T-cell (primary cell): ENCODE measurements at regions not wholly inside any gene's neighbourhood (a gene's known extent, or its start where the extent isn't known, plus 50 kb on each side); places are given as distances from the start of the nearest gene placed in this dataset.

Experiments
- ATAC-seq, 4 experiments: fragments of 200-7000 bp in 3 of 4; fragments of 150-1000 bp in 1 of 4; cut with Tn5 transposase; replicated peaks in 1 of 4; 1 replicate in 3 of 4; 2 replicates in 1 of 4; pipeline ENCODE4 v1.10.0; 2021; ENCODE audit warnings: moderate library complexity in 3 of 4, mild to moderate bottlenecking in 2 of 4, moderate number of reproducible peaks in 1 of 4
- CTCF ChIA-PET, 2 donors: fragments of 300-600 bp; sonication (Branson Sonifier 250); formaldehyde crosslinking; loops; one replicate each; lab custom pipeline; 2022; ENCODE audit warnings: antibody characterized with exemption in 2 of 2; lab: Charles Lee
- POLR2A ChIA-PET, 2 donors: fragments of 300-600 bp; sonication (Branson Sonifier 250); formaldehyde crosslinking; loops; one replicate each; lab custom pipeline; 2022; ENCODE audit warnings: antibody characterized with exemption in 2 of 2; lab: Charles Lee
- DNase-seq, 35 experiments: peaks; one replicate each; pipeline versions ENCODE4 v3.0.0 to v3.0.0-alpha.2; 2013 to 2023
- H3K27ac ChIP-seq: one replicate; pipeline ENCODE4 v1.5.1; 2013; ENCODE audit warnings: low read length
- H3K27me3 ChIP-seq, 2 experiments: replicated peaks in 1 of 2; 1 replicate in 1 of 2; 2 replicates in 1 of 2; pipeline versions ENCODE4 v1.6.1 to v1.7.0; 2013; ENCODE audit warnings: low read length in 1 of 2, mixed read lengths in 1 of 2; ENCODE audit not compliant: control insufficient read depth in 2 of 2, insufficient read depth in 2 of 2; ENCODE audit errors: extremely low read depth in 1 of 2
- H3K36me3 ChIP-seq, 2 donors: 1 replicate in 1 of 2; 2 replicates in 1 of 2; pipeline versions ENCODE4 v1.6.1 to v1.7.0; 2013; ENCODE audit warnings: low read length in 1 of 2; ENCODE audit not compliant: control insufficient read depth in 2 of 2, insufficient read depth in 1 of 2; ENCODE audit errors: extremely low read depth in 1 of 2
- H3K4me1 ChIP-seq, 2 experiments: 1 replicate in 1 of 2; 2 replicates in 1 of 2; pipeline versions ENCODE4 v1.6.1 to v1.7.0; 2013; ENCODE audit warnings: low read length in 2 of 2, mixed read lengths in 1 of 2; ENCODE audit not compliant: insufficient read depth in 2 of 2, control insufficient read depth in 1 of 2; ENCODE audit errors: extremely low read depth in 1 of 2
- H3K4me3 ChIP-seq, 2 donors: 1 replicate in 1 of 2; 2 replicates in 1 of 2; pipeline versions ENCODE4 v1.5.1 to v1.7.0; 2013; ENCODE audit warnings: mild to moderate bottlenecking in 2 of 2, low read length in 1 of 2, moderate library complexity in 1 of 2; ENCODE audit not compliant: control insufficient read depth in 1 of 2; ENCODE audit errors: extremely low read depth in 1 of 2
- H3K9me3 ChIP-seq: 2 replicates; pipeline ENCODE4 v1.7.0; 2013
- H3K27ac Mint-ChIP-seq, 2 donors: one replicate each; pipeline ENCODE4 v1.8.0; 2020 to 2021; ENCODE audit warnings: mild to moderate bottlenecking in 2 of 2, mixed read lengths in 2 of 2
- H3K27me3 Mint-ChIP-seq, 2 donors: one replicate each; pipeline ENCODE4 v1.8.0; 2021 to 2022; ENCODE audit warnings: mixed read lengths in 2 of 2
- H3K36me3 Mint-ChIP-seq: one replicate; pipeline ENCODE4 v1.8.0; 2021; ENCODE audit warnings: mixed read lengths
- H3K4me1 Mint-ChIP-seq, 3 donors: one replicate each; pipeline ENCODE4 v1.8.0; 2020 to 2022; ENCODE audit warnings: mixed read lengths in 3 of 3, mild to moderate bottlenecking in 1 of 3
- H3K4me3 Mint-ChIP-seq, 3 donors: one replicate each; pipeline ENCODE4 v1.8.0; 2020 to 2022; ENCODE audit warnings: mild to moderate bottlenecking in 3 of 3, mixed read lengths in 3 of 3, moderate library complexity in 3 of 3
- H3K9me3 Mint-ChIP-seq, 3 donors: one replicate each; pipeline ENCODE4 v1.8.0; 2020 to 2022; ENCODE audit warnings: mixed read lengths in 3 of 3
- WGBS: methylation state at CpG from one replicate; pipeline ENCODE4 v1.1.5; 2013; ENCODE audit warnings: missing lambda C conversion rate; ENCODE audit not compliant: insufficient coverage; 5-methylcytosine and 5-hydroxymethylcytosine counted together

DNA sequence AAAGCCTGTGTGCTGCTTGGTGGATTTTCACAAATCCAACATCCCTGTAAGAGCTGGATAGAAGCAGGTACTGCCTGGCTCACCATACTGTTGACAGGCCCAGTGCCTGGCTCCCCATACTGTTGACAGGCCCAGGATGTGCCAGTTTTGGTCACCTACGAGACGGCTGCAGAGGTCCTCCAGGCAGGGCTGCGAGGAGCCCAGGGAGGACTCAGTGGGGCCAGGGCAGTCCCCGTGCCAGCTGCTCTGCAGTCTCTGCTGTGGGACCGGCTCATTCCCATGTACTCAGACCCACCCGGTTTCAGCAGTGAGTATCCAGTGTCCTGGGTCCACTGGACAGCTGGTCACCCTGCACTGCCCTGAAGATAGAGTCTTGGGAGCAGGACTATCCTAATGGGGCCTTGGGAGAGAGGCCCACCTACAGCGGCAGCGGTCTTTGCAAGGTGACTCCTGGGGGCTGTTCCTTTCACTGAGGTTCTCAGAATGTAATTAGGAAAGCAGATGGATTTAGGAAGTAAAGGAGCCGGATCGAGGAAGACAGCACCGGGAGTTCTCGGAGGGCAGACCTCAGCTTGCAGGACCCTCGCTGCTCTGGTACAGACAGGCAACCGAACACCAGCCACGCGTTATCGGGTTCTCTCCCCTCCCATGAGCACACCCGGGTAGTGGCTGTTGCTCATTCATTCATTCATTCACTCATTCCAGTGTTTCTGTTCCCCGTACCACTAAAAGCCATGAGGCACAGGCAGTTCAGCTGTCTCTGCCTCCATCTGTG is 106.1 kb downstream of the CTTN start:
- no peaks in the 10 kb centered on the region for H3K36me3 Mint-ChIP-seq
- peak in 1 of 35 experiments; percentile 2 for DNase-seq
- POLR2A ChIA-PET = no interaction called here
- H3K27ac Mint-ChIP-seq = no peak overlapping the region
- no peak for ATAC-seq
- Histone ChIP-seq H3K4me1 (no peaks in the 10 kb centered on the region), H3K36me3 (no peaks in the 10 kb centered on the region), H3K4me3 (no peak overlapping the region), H3K27me3 (peaks cover 0 to 39% of the 10 kb centered on the region in 2 experiments), H3K9me3 (no peaks in the 10 kb centered on the region), H3K27ac (no peak overlapping the region)
- CTCF ChIA-PET = no interaction called here
- H3K4me3 Mint-ChIP-seq = no peak overlapping the region
- WGBS = 91% methylated on average over 19 of the region's 19 CpGs
- H3K9me3 Mint-ChIP-seq = no peaks in the 10 kb centered on the region
- H3K27me3 Mint-ChIP-seq = peaks cover 0 to 1% of the 10 kb centered on the region in 2 donors
- H3K4me1 Mint-ChIP-seq = no peaks in the 10 kb centered on the region

DNA sequence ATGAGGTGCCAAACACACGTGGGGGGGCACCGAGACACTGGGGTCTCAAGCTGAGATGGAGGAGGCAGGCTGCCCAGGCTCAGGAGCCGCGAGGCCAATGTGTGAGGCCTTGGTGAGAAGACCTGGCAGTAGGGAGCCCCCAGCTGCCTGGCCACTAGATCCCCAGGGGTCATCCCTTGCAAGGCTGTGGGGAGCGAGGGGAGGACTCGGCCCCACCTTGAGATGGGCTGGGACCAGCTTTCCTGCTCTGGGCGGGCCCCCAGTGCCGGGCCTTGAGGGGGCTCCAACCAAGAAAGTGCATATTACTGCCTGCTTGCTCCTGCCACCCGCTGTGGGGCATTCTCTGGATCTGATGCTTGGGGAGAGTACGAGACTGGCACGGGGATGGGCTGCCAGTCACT is 107.0 kb downstream of the CTTN start:
- H3K36me3 ChIP-seq = no peaks in the 10 kb centered on the region
- no peaks in the 10 kb centered on the region for H3K9me3 Mint-ChIP-seq
- H3K27me3 Mint-ChIP-seq = peaks cover 0 to 1% of the 10 kb centered on the region in 2 donors
- H3K4me3 ChIP-seq = no peak overlapping the region
- ATAC-seq (no peak), DNase-seq (no peak)
- no peaks in the 10 kb centered on the region for H3K9me3 ChIP-seq
- no peaks in the 10 kb centered on the region for H3K4me1 ChIP-seq
- WGBS = 61% methylated on average over 8 of the region's 11 CpGs
- peaks cover 0 to 45% of the 10 kb centered on the region in 2 experiments for H3K27me3 ChIP-seq
- no peaks in the 10 kb centered on the region for H3K36me3 Mint-ChIP-seq
- ChIA-PET POLR2A (no interaction called here), CTCF (no interaction called here)
- H3K4me1 Mint-ChIP-seq = no peaks in the 10 kb centered on the region
- H3K4me3 Mint-ChIP-seq = no peak overlapping the region
- no peak overlapping the region for H3K27ac Mint-ChIP-seq
- no peak overlapping the region for H3K27ac ChIP-seq

DNA sequence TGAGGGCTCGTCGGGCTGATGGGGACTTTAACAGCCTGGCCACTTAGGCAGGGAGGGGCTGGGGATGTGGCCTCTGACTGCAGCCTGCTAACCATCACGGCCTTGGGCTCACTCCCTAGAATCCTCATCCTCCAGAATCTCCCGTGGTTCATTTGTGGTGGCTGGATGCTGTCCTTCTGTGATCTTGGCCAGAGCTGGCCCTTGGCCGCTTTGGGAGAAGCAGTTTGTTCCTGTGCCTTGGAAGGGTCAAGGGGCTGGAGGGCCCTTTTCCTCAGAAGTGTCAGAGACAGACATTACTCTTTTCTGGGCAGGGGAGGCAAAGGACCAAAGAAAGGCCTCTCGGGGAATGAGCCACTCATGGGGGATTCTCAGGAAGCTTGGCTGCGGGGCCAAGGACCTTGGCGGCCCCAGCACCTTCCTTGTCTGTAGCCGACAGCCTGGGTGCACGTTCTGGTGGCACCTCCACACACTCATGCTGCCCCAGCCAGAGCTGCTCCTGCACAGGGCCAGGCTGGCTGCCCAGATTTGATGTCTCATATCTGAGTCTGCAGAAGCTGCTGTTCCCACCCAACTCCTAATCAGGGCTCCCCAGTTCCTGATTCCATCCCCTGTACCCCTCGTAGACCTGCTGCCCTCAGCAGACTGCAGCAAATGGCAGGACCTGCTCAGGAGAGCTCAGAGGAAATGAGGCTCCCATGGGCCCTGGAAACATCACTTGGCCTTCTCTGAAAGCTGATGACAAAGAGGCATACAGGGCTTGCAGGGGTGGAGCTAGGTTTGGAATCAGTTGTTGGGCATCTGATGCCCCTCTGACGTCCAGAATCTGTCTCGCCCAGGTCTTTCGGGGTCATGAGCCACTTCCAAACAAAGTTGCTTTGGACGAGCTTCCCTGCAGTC is 107.7 kb downstream of the CTTN start:
- H3K27ac ChIP-seq = no peak overlapping the region
- no peaks in the 10 kb centered on the region for H3K4me1 ChIP-seq
- ChIA-PET CTCF (no interaction called here), POLR2A (no interaction called here)
- H3K4me3 Mint-ChIP-seq = no peak overlapping the region
- H3K36me3 Mint-ChIP-seq = no peaks in the 10 kb centered on the region
- H3K27ac Mint-ChIP-seq = no peak overlapping the region
- no peaks in the 10 kb centered on the region for H3K9me3 Mint-ChIP-seq
- H3K27me3 Mint-ChIP-seq = peaks cover 0 to 1% of the 10 kb centered on the region in 2 donors
- ATAC-seq (no peak), DNase-seq (no peak)
- no peaks in the 10 kb centered on the region for H3K36me3 ChIP-seq
- peaks cover 0 to 48% of the 10 kb centered on the region in 2 experiments for H3K27me3 ChIP-seq
- no peaks in the 10 kb centered on the region for H3K9me3 ChIP-seq
- no peaks in the 10 kb centered on the region for H3K4me1 Mint-ChIP-seq
- WGBS = 85% methylated on average over 10 of the region's 15 CpGs
- H3K4me3 ChIP-seq = no peak overlapping the region

DNA sequence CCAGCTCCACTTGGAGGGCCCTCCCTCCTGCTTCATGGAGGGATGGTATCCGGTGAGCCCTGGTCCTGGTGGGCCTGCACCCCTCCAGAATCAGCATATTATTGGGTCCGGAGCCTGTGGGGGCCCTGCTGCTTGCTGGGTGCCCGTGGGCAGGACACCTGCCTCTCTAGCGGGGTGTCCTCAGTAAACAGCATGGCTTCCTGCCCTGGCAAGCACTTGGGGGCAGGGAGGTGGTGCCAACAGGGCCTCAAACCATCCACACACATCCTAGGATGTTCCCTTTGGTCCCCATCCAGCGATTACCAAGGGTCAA is 108.3 kb downstream of the CTTN start:
- Mint-ChIP-seq H3K27ac (no peak overlapping the region), H3K4me3 (no peak overlapping the region), H3K36me3 (no peaks in the 10 kb centered on the region), H3K4me1 (no peaks in the 10 kb centered on the region), H3K27me3 (peaks cover 0 to 1% of the 10 kb centered on the region in 2 donors), H3K9me3 (no peaks in the 10 kb centered on the region)
- Histone ChIP-seq H3K27me3 (peaks cover 0 to 48% of the 10 kb centered on the region in 2 experiments), H3K27ac (no peak overlapping the region), H3K9me3 (no peaks in the 10 kb centered on the region), H3K36me3 (no peaks in the 10 kb centered on the region), H3K4me3 (no peak overlapping the region), H3K4me1 (no peaks in the 10 kb centered on the region)
- DNase-seq (no peak), ATAC-seq (no peak)
- WGBS = 79% methylated on average over 3 of the region's 5 CpGs
- ChIA-PET POLR2A (no interaction called here), CTCF (no interaction called here)

DNA sequence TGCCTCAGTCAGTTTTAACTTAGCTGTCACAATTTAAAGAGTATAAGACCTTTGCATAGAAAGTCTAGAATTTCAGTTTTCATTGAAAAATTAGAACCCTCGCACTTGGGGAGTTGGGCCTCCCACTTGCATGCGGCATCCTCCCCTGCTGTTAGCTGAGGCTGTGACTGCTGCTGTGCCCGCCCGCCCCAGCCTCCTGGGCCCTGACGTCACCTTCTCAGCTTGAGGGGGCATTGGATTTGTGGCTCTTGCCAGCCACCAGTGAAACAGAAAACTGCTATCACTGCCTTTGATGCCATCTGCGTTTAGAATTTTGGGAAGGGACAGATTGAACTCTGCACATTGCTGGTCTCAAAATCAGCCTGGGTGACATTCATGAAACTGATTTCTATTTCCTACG is 108.7 kb downstream of the CTTN start:
- no peak for ATAC-seq

DNA sequence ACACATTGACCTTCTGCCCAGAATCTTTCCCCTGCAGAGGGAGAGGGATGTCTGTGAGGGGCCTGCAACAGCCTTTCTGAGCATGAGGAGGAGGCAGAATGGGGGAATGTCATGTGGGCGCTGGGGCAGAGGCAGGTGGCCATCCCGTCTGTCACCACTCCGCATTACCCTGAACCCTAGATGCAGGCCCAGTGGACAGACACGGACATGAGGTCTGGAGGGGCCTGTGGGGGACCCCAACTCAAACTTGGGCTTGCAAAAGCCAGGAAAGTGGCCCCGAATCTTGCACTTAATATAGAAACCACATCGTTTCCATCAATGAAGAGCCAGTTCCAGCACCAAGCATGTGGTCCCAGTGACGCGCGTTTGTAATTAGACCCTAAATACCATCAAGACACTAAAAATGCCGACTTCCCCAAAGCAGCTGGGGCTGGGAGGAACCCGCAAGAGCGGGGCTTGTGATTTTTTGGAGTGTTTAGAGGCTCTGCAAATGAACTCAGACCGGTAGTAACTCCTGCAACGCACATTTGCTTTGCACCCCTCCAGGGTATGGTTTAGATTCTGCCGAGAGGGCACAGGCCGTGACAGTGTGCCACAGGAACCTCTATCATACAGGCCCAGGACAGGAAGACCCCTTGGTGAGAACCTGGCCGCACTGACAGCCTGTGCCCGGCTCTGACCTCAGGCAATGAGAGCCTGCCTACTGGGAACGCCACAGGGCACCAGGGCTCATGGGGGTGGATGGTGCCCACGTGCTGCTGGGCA is 109.3 kb downstream of the CTTN start:
- no peaks in the 10 kb centered on the region for H3K36me3 Mint-ChIP-seq
- H3K4me1 Mint-ChIP-seq = no peaks in the 10 kb centered on the region
- Histone ChIP-seq H3K4me3 (no peak overlapping the region), H3K36me3 (no peaks in the 10 kb centered on the region), H3K27ac (no peak overlapping the region), H3K4me1 (no peaks in the 10 kb centered on the region), H3K27me3 (peaks cover 0 to 45% of the 10 kb centered on the region in 2 experiments), H3K9me3 (no peaks in the 10 kb centered on the region)
- peaks cover 8 to 9% (median 9%) of the 10 kb centered on the region in 3 donors for H3K9me3 Mint-ChIP-seq
- no peak overlapping the region for H3K27ac Mint-ChIP-seq
- CTCF ChIA-PET = no interaction called here
- H3K4me3 Mint-ChIP-seq = no peak overlapping the region
- ATAC-seq (no peak), DNase-seq (peak in 1 of 35 experiments; percentile 2)
- POLR2A ChIA-PET = no interaction called here
- 64% methylated on average over 8 of the region's 20 CpGs for WGBS
- H3K27me3 Mint-ChIP-seq = peaks cover 0 to 1% of the 10 kb centered on the region in 2 donors

More for the DNA sequence above, 108.7 kb downstream of the CTTN start:
- H3K9me3 ChIP-seq = no peaks in the 10 kb centered on the region
- H3K36me3 ChIP-seq = no peaks in the 10 kb centered on the region
- no peak overlapping the region for H3K4me3 Mint-ChIP-seq
- H3K27me3 ChIP-seq = peaks cover 0 to 45% of the 10 kb centered on the region in 2 experiments
- no peaks in the 10 kb centered on the region for H3K4me1 ChIP-seq
- 89% methylated on average over 6 of the region's 7 CpGs for WGBS
- peaks cover 0 to 1% of the 10 kb centered on the region in 2 donors for H3K27me3 Mint-ChIP-seq
- ChIA-PET POLR2A (no interaction called here), CTCF (no interaction called here)
- H3K4me1 Mint-ChIP-seq = no peaks in the 10 kb centered on the region
- H3K27ac Mint-ChIP-seq = no peak overlapping the region
- peaks cover under 1 to 4% (median 2%) of the 10 kb centered on the region in 3 donors for H3K9me3 Mint-ChIP-seq
- no peaks in the 10 kb centered on the region for H3K36me3 Mint-ChIP-seq
- no peak overlapping the region for H3K27ac ChIP-seq
- H3K4me3 ChIP-seq = no peak overlapping the region
- no peak for DNase-seq
